ENCODE measurements at regions not wholly inside any gene's neighbourhood (a gene's known extent, or its start where the extent isn't known, plus 50 kb on each side); places are given as distances from the start of the nearest gene placed in this dataset.

DNA sequence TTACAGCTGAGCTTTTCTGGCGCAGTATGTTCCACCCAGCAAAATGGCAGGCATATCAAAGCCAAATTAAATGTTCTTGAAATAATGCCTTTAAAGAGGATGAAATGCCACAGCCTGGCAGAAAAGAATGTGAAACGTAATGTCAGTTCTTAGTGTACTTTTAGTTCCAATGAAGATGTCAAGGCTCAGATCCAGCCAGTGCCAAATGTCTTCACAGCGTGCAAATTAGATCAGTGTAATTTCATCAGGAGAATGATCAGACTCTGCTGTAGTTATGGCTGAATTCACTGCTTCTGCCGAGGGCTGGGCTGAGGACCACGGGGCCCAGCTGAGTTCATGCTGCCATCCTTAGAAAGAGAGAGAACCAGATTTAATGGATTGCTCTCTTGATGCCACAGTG, 78.7 kb upstream of the ITGA4 start:
- Histone ChIP-seq H3K4me1 (no peaks in the 10 kb centered on the region), H3K9me3 (no peaks in the 10 kb centered on the region), H3K4me3 (no peak overlapping the region), H3K27me3 (no peaks in the 10 kb centered on the region), H3K36me3 (no peaks in the 10 kb centered on the region), H3K27ac (no peak overlapping the region)
- DNase-seq (no peak), ATAC-seq (no peak)
- TF ChIP-seq, protein P1, sequence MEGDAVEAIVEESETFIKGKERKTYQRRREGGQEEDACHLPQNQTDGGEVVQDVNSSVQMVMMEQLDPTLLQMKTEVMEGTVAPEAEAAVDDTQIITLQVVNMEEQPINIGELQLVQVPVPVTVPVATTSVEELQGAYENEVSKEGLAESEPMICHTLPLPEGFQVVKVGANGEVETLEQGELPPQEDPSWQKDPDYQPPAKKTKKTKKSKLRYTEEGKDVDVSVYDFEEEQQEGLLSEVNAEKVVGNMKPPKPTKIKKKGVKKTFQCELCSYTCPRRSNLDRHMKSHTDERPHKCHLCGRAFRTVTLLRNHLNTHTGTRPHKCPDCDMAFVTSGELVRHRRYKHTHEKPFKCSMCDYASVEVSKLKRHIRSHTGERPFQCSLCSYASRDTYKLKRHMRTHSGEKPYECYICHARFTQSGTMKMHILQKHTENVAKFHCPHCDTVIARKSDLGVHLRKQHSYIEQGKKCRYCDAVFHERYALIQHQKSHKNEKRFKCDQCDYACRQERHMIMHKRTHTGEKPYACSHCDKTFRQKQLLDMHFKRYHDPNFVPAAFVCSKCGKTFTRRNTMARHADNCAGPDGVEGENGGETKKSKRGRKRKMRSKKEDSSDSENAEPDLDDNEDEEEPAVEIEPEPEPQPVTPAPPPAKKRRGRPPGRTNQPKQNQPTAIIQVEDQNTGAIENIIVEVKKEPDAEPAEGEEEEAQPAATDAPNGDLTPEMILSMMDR (IDR thresholded peaks at IDR 0.05): no peak
- intact Hi-C loops (cut with DNase I): no loop called here

DNA sequence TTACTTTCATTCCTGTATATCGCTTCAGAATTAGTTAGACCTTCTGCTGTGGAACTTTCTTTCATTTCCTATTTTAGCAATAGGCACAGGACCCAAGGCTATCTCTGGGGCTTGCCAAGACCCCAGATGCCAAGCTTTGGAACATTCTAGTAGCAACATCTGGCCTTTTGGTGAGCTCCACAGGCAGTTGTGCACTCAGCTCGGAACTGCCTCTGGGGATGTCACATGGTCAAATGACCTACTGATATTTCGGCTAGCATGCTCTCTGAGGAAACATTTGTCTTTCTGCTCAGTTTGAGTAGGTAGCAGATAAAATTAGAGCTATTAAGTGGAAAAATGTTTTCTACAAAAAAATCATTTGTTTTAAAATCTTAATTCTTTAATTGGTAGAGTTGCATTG, 76.6 kb upstream of the ITGA4 start:
- ATAC-seq: no peak
- H3K4me1 ChIP-seq: no peaks in the 10 kb centered on the region
- TF ChIP-seq, protein P1 (IDR thresholded peaks at IDR 0.05): no peak
- no peak overlapping the region for H3K27ac ChIP-seq
- H3K9me3 ChIP-seq: no peaks in the 10 kb centered on the region
- no peaks in the 10 kb centered on the region for H3K36me3 ChIP-seq
- no peaks in the 10 kb centered on the region for H3K27me3 ChIP-seq
- H3K4me3 ChIP-seq: no peak overlapping the region
- no peak for DNase-seq
- intact Hi-C loops (cut with DNase I): no loop called here

DNA sequence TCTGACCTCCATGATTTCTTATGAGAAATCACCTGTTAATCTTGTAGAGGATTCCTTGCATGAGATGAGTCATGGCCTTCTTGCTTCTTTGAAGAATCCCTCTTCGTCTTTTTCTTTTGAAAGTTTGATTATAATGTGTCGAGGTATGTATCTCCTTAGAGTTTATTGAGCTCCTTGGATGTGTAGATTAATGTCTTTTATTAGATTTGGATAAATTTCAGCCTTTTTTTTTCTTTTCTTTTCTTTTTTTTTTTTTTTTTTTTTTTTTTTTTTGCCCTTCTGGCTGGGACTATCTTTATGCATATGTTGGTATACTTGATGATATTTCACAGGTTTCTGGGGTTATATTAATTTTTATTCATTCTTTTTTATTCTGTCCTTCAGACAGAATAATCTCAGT, 72.3 kb upstream of the ITGA4 start:
- TF ChIP-seq, protein P1 (IDR thresholded peaks at IDR 0.05): no peak
- Histone ChIP-seq H3K36me3 (no peaks in the 10 kb centered on the region), H3K27me3 (no peaks in the 10 kb centered on the region), H3K4me3 (no peak overlapping the region), H3K27ac (no peak overlapping the region), H3K4me1 (no peaks in the 10 kb centered on the region), H3K9me3 (no peaks in the 10 kb centered on the region)
- intact Hi-C loops (cut with DNase I): no loop called here
- ATAC-seq: no peak
- DNase-seq: no peak

DNA sequence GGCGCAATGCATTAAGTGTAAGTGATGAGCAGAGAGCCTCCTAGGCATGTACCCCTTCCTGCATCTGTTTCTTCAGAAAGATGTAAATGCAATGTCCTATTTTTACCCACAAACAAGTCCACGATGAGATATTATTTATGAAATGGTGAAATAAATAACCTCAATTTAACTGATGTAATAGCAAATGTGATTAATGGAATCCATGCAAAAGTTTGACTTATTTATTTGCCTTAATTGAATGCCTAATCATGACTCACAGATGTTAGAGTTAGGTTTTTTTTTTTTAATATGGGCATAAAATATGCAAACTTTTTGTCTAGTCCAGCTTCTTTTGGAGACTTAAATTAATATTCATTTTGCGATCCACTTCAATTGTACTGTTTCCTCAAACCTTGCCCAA, 67.7 kb upstream of the ITGA4 start:
- H3K4me1 ChIP-seq: peaks cover 0 to 12% of the 10 kb centered on the region in 2 donors
- ATAC-seq (no peak), DNase-seq (no peak)
- no peaks in the 10 kb centered on the region for H3K36me3 ChIP-seq
- TF ChIP-seq, protein P1 (IDR thresholded peaks at IDR 0.05): no peak
- H3K27ac ChIP-seq: no peak overlapping the region
- no peaks in the 10 kb centered on the region for H3K9me3 ChIP-seq
- H3K4me3 ChIP-seq: no peak overlapping the region
- intact Hi-C loops (cut with DNase I): no loop called here
- H3K27me3 ChIP-seq: no peaks in the 10 kb centered on the region

DNA sequence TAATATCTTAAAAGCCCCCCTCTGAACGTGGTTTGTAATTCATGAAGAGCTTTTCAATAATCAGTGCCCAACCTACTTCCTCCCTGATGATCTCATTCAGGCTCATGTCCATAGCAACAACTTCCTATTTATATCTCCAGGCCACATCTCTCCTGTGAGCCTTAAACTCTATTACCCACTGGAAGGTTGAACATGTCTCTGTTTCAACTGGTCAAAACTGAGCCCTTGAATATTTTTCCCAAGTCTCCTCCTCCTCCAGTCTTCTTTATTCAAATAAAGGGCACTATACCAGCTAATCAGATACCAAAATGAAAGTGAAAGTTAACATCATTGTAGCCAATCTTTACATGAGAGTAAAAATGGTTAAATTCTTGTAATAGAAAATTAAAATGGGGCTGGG, 63.7 kb upstream of the ITGA4 start:
- Histone ChIP-seq H3K36me3 (no peaks in the 10 kb centered on the region), H3K4me3 (no peak overlapping the region), H3K4me1 (peaks cover 0 to 31% of the 10 kb centered on the region in 2 donors), H3K27me3 (no peaks in the 10 kb centered on the region), H3K27ac (peak overlapping the region; percentile 34 to 65), H3K9me3 (no peaks in the 10 kb centered on the region)
- DNase-seq (peak in 1 of 4 donors; percentile 30), ATAC-seq (peak; percentile 71)
- TF ChIP-seq, protein P1 (IDR thresholded peaks at IDR 0.05): no peak
- intact Hi-C loops (cut with DNase I): no loop called here
